GM12878 (cell line): ENCODE measurements at regions not wholly inside any gene's neighbourhood (a gene's known extent, or its start where the extent isn't known, plus 50 kb on each side); places are given as distances from the start of the nearest gene placed in this dataset.

Experiments
- CBFB ChIP-seq: IDR thresholded peaks from 2 replicates; pipeline ENCODE4 v1.6.1; 2016; ENCODE audit warnings: antibody characterized with exemption, low read depth
- CEBPZ ChIP-seq: fragments of 150-350 bp; IDR thresholded peaks from 2 replicates; pipeline ENCODE4 v1.6.1; 2016; ENCODE audit warnings: low read depth, low read length
- CREB1 ChIP-seq: IDR thresholded peaks from 2 replicates; pipeline ENCODE4 v1.6.1; 2012; ENCODE audit warnings: low read depth, mild to moderate bottlenecking, inconsistent platforms
- CUX1 ChIP-seq: IDR thresholded peaks from 2 replicates; pipeline ENCODE4 v1.6.1; 2012; ENCODE audit warnings: improper control_type of control experiment, low read depth, low read length; ENCODE audit not compliant: insufficient replicate concordance
- FOXK2 ChIP-seq: fragments of 450-650 bp; IDR thresholded peaks from 2 replicates; pipeline ENCODE4 v1.6.1; 2017; ENCODE audit warnings: mild to moderate bottlenecking, moderate library complexity
- IRF3 ChIP-seq: fragments of 450-650 bp; IDR thresholded peaks from 2 replicates; pipeline ENCODE4 v1.6.1; 2014; ENCODE audit warnings: mild to moderate bottlenecking
- KLF5 ChIP-seq: fragments of 450-650 bp; IDR thresholded peaks from 2 replicates; pipeline ENCODE4 v1.6.1; 2014; ENCODE audit warnings: mild to moderate bottlenecking; ENCODE audit not compliant: partially characterized antibody
- LARP7 ChIP-seq: fragments of 450-650 bp; IDR thresholded peaks from 2 replicates; pipeline ENCODE4 v1.6.1; 2017; ENCODE audit warnings: mild to moderate bottlenecking
- MLLT1 ChIP-seq: fragments of 450-650 bp; IDR thresholded peaks from 2 replicates; pipeline ENCODE4 v1.6.1; 2016; ENCODE audit warnings: mild to moderate bottlenecking
- PML ChIP-seq: IDR thresholded peaks from 2 replicates; pipeline ENCODE4 v1.6.1; 2012; ENCODE audit warnings: low read length, inconsistent platforms
- RAD21 ChIP-seq: IDR thresholded peaks from 2 replicates; pipeline ENCODE4 v1.6.1; 2011; ENCODE audit warnings: mild to moderate bottlenecking, low read depth, low read length, moderate library complexity; ENCODE audit not compliant: insufficient read depth
- RCOR1 ChIP-seq: conservative IDR thresholded peaks from 2 replicates; pipeline ENCODE4 v1.6.1; 2012; ENCODE audit warnings: low read depth, low read length, improper control_type of control experiment
- SPI1 ChIP-seq: IDR thresholded peaks from 2 replicates; pipeline ENCODE4 v1.6.1; 2011; ENCODE audit warnings: low read depth, mild to moderate bottlenecking, low read length, moderate library complexity, borderline replicate concordance; ENCODE audit not compliant: insufficient read depth
- TCF12 ChIP-seq: IDR thresholded peaks from 2 replicates; pipeline ENCODE4 v1.6.1; 2011; ENCODE audit warnings: low read depth, mild to moderate bottlenecking, low read length
- TCF7 ChIP-seq: IDR thresholded peaks from 2 replicates; pipeline ENCODE4 v1.6.1; 2014; ENCODE audit warnings: antibody characterized with exemption, borderline replicate concordance
- ZNF207 ChIP-seq: fragments of 450-650 bp; IDR thresholded peaks from 2 replicates; pipeline ENCODE4 v1.6.1; 2014; ENCODE audit warnings: antibody characterized with exemption, mild to moderate bottlenecking, borderline replicate concordance
- ZZZ3 ChIP-seq: IDR thresholded peaks from 2 replicates; pipeline ENCODE4 v1.6.1; 2011; ENCODE audit warnings: low read depth; ENCODE audit not compliant: control insufficient read depth, insufficient read length

- peak; percentile 98 for TF ChIP-seq CUX1
- TF ChIP-seq MLLT1 = peak; percentile 85
- no peak for TF ChIP-seq CEBPZ
- peak; percentile 62; the same call in 1 of the 2 replicates for TF ChIP-seq PML
- peak; percentile 77 for TF ChIP-seq CBFB
- peak; percentile 57; the same call in 1 of the 2 replicates for TF ChIP-seq TCF7
- no peak for TF ChIP-seq FOXK2
- peak; percentile 47 for TF ChIP-seq RAD21
- TF ChIP-seq RCOR1 = 0 out of 2 replicates have a peak, but pooled peaks have one; percentile 86
- no peak; the same call in 1 of the 2 replicates for TF ChIP-seq LARP7
- peak; percentile 35; the same call in 1 of the 2 replicates for TF ChIP-seq IRF3
- no peak for TF ChIP-seq ZZZ3
- TF ChIP-seq ZNF207 = no peak
- peak; percentile 95 for TF ChIP-seq TCF12
- peak; percentile 30; the same call in 1 of the 2 replicates for TF ChIP-seq CREB1
- TF ChIP-seq KLF5 = peak; percentile 43
- peak; percentile 100 for TF ChIP-seq SPI1
Measured at GRCh38 chr12:103114296-103115055, 157.0 kb downstream of the ASCL1 start (continued).
